T1000 (cell line): ENCODE measurements at regions not wholly inside any gene's neighbourhood (a gene's known extent, or its start where the extent isn't known, plus 50 kb on each side); places are given as distances from the start of the nearest gene placed in this dataset.

Source experiments
- DNase-seq: peaks from one replicate; lab custom pipeline; 2025; ENCODE audit warnings: mixed read lengths; lab: John Stamatoyannopoulos, UW

- DNase-seq: no peak
These were observed 112.4 kb downstream of the SH3TC2 start for GRCh38 chr5:148950471-148950863.

- DNase-seq: no peak
These were observed 112.0 kb downstream of the SH3TC2 start for GRCh38 chr5:148950892-148951291.

GRCh38 chr5:148951612-148952011 is 111.2 kb downstream of the SH3TC2 start:
- no peak for DNase-seq

GRCh38 chr5:148952097-148952867 is 110.6 kb downstream of the SH3TC2 start:
- no peak for DNase-seq

GRCh38 chr5:148953711-148954110 is 109.2 kb downstream of the SH3TC2 start:
- no peak for DNase-seq
